ENCODE measurements at regions not wholly inside any gene's neighbourhood (a gene's known extent, or its start where the extent isn't known, plus 50 kb on each side); places are given as distances from the start of the nearest gene placed in this dataset.

GRCh38 chr16:9447699-9448098, 356.3 kb downstream of the HAPSTR1 start:
- peaks cover 0 to 2% of the 10 kb centered on the region in 2 experiments for H3K9me3 ChIP-seq (ENCODE audit: control insufficient read depth in 2 of 2, low read length in 2 of 2)
- H3K4me1 Mint-ChIP-seq, result no peaks in the 10 kb centered on the region

GRCh38 chr16:9449597-9449996, 358.2 kb downstream of the HAPSTR1 start:
- Mint-ChIP-seq H3K27ac (no peak overlapping the region), H3K4me3 (no peak overlapping the region), H3K4me1 (no peaks in the 10 kb centered on the region), H3K9me3 (peaks cover 2 to 33% (median 10%) of the 10 kb centered on the region in 7 donors), H3K27me3 (no peaks in the 10 kb centered on the region), H3K36me3 (no peaks in the 10 kb centered on the region)
- H3K4me1 ChIP-seq (ENCODE audit: control insufficient read depth, insufficient read depth, low read length, poor library complexity, severe bottlenecking), result no peaks in the 10 kb centered on the region
- ATAC-seq (ENCODE audit: low read depth in 2 of 2) (no peak), DNase-seq (no peak)
- H3K27ac ChIP-seq (ENCODE audit: insufficient read depth, low read length, poor library complexity, severe bottlenecking), result no peak overlapping the region
- H3K4me3 ChIP-seq (ENCODE audit: low read depth, low read length), result no peak overlapping the region
- H3K9me3 ChIP-seq (ENCODE audit: control insufficient read depth in 2 of 2, low read length in 2 of 2), result peaks cover 0 to 2% of the 10 kb centered on the region in 2 experiments
- H3K36me3 ChIP-seq (ENCODE audit: control insufficient read depth, insufficient read depth, low read length), result no peaks in the 10 kb centered on the region
- no peaks in the 10 kb centered on the region for H3K27me3 ChIP-seq (ENCODE audit: control insufficient read depth, insufficient read depth, low read length)

More at GRCh38 chr16:9447699-9448098, 356.3 kb downstream of the HAPSTR1 start:
- Histone ChIP-seq H3K4me1 (ENCODE audit: control insufficient read depth, insufficient read depth, low read length, poor library complexity, severe bottlenecking) (no peaks in the 10 kb centered on the region), H3K4me3 (ENCODE audit: low read depth, low read length) (no peak overlapping the region), H3K36me3 (ENCODE audit: control insufficient read depth, insufficient read depth, low read length) (no peaks in the 10 kb centered on the region), H3K27me3 (ENCODE audit: control insufficient read depth, insufficient read depth, low read length) (no peaks in the 10 kb centered on the region), H3K27ac (ENCODE audit: insufficient read depth, low read length, poor library complexity, severe bottlenecking) (no peak overlapping the region)
- no peak overlapping the region for H3K4me3 Mint-ChIP-seq
- no peak for ATAC-seq (ENCODE audit: low read depth in 2 of 2)
- no peak overlapping the region for H3K27ac Mint-ChIP-seq
- H3K27me3 Mint-ChIP-seq, result no peaks in the 10 kb centered on the region
- H3K36me3 Mint-ChIP-seq, result no peaks in the 10 kb centered on the region
- DNase-seq, result no peak
- peaks cover 0 to 22% (median 8%) of the 10 kb centered on the region in 7 donors for H3K9me3 Mint-ChIP-seq

DNA sequence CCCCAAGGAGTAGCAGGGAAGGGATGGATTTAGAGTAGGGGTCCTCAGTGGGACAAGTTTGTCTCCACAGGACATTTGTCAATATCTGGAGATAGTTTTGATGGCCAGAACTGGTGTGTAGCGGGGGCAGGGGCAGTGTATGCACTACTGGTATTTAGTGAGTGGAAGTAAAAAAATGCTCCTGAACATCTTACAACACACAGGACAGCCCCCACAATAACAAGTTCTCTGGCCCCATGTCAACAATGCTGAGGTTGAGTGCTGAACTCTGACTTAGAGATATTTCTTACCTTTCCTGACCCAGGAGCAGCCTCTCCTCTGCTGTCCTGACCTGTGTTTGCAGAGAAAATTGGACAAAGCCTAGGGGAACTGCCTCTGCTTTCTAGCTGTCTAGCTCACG, 365.8 kb downstream of the HAPSTR1 start:
- H3K4me3 ChIP-seq (ENCODE audit: low read depth, low read length), result no peak overlapping the region
- no peak overlapping the region for H3K27ac ChIP-seq (ENCODE audit: insufficient read depth, low read length, poor library complexity, severe bottlenecking)
- DNase-seq (no peak), ATAC-seq (ENCODE audit: low read depth in 2 of 2) (no peak)
- no peaks in the 10 kb centered on the region for H3K36me3 Mint-ChIP-seq
- no peaks in the 10 kb centered on the region for H3K4me1 ChIP-seq (ENCODE audit: control insufficient read depth, insufficient read depth, low read length, poor library complexity, severe bottlenecking)
- no peaks in the 10 kb centered on the region for H3K27me3 ChIP-seq (ENCODE audit: control insufficient read depth, insufficient read depth, low read length)
- no peak overlapping the region for H3K4me3 Mint-ChIP-seq
- no peaks in the 10 kb centered on the region for H3K9me3 ChIP-seq (ENCODE audit: control insufficient read depth in 2 of 2, low read length in 2 of 2)
- no peaks in the 10 kb centered on the region for H3K36me3 ChIP-seq (ENCODE audit: control insufficient read depth, insufficient read depth, low read length)
- no peaks in the 10 kb centered on the region for H3K27me3 Mint-ChIP-seq
- no peak overlapping the region for H3K27ac Mint-ChIP-seq
- H3K9me3 Mint-ChIP-seq, result peaks cover 0 to 21% (median 5%) of the 10 kb centered on the region in 7 donors
- no peaks in the 10 kb centered on the region for H3K4me1 Mint-ChIP-seq

DNA sequence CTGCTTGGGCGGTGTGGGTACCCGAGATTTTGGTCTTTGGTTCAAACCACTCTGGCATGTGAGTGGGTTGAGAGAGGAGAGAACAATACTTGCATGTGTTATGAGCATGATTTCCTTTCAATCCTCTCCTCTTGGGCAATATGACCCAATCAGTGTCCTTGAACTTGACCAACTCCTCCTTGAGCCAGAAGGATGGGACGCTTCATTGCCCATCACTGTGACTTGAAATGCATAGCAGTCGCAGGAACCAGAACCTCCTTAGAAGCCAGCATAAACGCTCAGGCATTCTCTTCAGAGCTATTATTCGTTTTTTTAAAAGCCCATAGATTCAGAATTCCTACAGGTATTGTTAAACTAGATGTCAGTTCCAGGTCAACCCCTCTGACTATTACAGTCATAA, 367.4 kb downstream of the HAPSTR1 start:
- no peak for ATAC-seq (ENCODE audit: low read depth in 2 of 2)
- Histone ChIP-seq H3K9me3 (ENCODE audit: control insufficient read depth in 2 of 2, low read length in 2 of 2) (no peaks in the 10 kb centered on the region), H3K27ac (ENCODE audit: insufficient read depth, low read length, poor library complexity, severe bottlenecking) (no peak overlapping the region), H3K4me3 (ENCODE audit: low read depth, low read length) (no peak overlapping the region), H3K36me3 (ENCODE audit: control insufficient read depth, insufficient read depth, low read length) (no peaks in the 10 kb centered on the region), H3K4me1 (ENCODE audit: control insufficient read depth, insufficient read depth, low read length, poor library complexity, severe bottlenecking) (no peaks in the 10 kb centered on the region), H3K27me3 (ENCODE audit: control insufficient read depth, insufficient read depth, low read length) (no peaks in the 10 kb centered on the region)
- H3K4me1 Mint-ChIP-seq, result no peaks in the 10 kb centered on the region
- no peak overlapping the region for H3K4me3 Mint-ChIP-seq
- H3K36me3 Mint-ChIP-seq, result no peaks in the 10 kb centered on the region
- H3K9me3 Mint-ChIP-seq, result peaks cover 0 to 17% (median 4%) of the 10 kb centered on the region in 7 donors
- H3K27me3 Mint-ChIP-seq, result no peaks in the 10 kb centered on the region
- DNase-seq, result no peak
- no peak overlapping the region for H3K27ac Mint-ChIP-seq

DNA sequence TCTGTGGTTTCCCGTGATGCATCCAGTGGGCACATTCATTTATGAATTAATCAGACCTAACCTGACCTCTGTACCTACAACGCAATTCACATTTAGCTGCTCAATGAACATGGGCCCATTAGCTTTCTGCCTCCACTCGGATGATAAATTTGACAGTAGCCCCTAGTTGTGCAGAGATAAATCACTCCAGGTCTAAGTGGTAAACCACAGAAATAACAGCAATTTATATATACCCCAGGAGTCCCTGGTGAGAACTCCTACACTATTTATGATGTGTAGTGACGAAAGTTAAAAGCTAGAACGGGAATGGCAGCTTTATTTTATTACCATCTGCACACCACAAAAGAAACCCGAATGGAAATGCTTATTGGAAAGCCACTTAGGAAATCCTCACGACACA, 371.5 kb downstream of the HAPSTR1 start:
- DNase-seq, result no peak
- Mint-ChIP-seq H3K4me1 (no peaks in the 10 kb centered on the region), H3K9me3 (peaks cover 0 to 2% (median 0%) of the 10 kb centered on the region in 7 donors), H3K4me3 (no peak overlapping the region), H3K36me3 (no peaks in the 10 kb centered on the region), H3K27me3 (no peaks in the 10 kb centered on the region), H3K27ac (no peak overlapping the region)
- Histone ChIP-seq H3K4me3 (ENCODE audit: low read depth, low read length) (no peak overlapping the region), H3K4me1 (ENCODE audit: control insufficient read depth, insufficient read depth, low read length, poor library complexity, severe bottlenecking) (no peaks in the 10 kb centered on the region), H3K27ac (ENCODE audit: insufficient read depth, low read length, poor library complexity, severe bottlenecking) (no peak overlapping the region), H3K9me3 (ENCODE audit: control insufficient read depth in 2 of 2, low read length in 2 of 2) (no peaks in the 10 kb centered on the region), H3K36me3 (ENCODE audit: control insufficient read depth, insufficient read depth, low read length) (no peaks in the 10 kb centered on the region), H3K27me3 (ENCODE audit: control insufficient read depth, insufficient read depth, low read length) (no peaks in the 10 kb centered on the region)
- ATAC-seq (ENCODE audit: low read depth in 2 of 2), result no peak

- Histone ChIP-seq H3K27ac (ENCODE audit: insufficient read depth, low read length, poor library complexity, severe bottlenecking) (no peak overlapping the region), H3K36me3 (ENCODE audit: control insufficient read depth, insufficient read depth, low read length) (no peaks in the 10 kb centered on the region), H3K9me3 (ENCODE audit: control insufficient read depth in 2 of 2, low read length in 2 of 2) (no peaks in the 10 kb centered on the region), H3K4me1 (ENCODE audit: control insufficient read depth, insufficient read depth, low read length, poor library complexity, severe bottlenecking) (no peaks in the 10 kb centered on the region), H3K4me3 (ENCODE audit: low read depth, low read length) (no peak overlapping the region), H3K27me3 (ENCODE audit: control insufficient read depth, insufficient read depth, low read length) (no peaks in the 10 kb centered on the region)
- Mint-ChIP-seq H3K27ac (no peak overlapping the region), H3K9me3 (peaks cover 0 to 2% (median 0%) of the 10 kb centered on the region in 7 donors), H3K4me3 (no peak overlapping the region), H3K27me3 (no peaks in the 10 kb centered on the region), H3K36me3 (no peaks in the 10 kb centered on the region), H3K4me1 (no peaks in the 10 kb centered on the region)
- no peak for ATAC-seq (ENCODE audit: low read depth in 2 of 2)
- DNase-seq, result no peak
Observed at GRCh38 chr16:9463461-9463860, 372.0 kb downstream of the HAPSTR1 start.

- Mint-ChIP-seq H3K4me1 (no peaks in the 10 kb centered on the region), H3K36me3 (no peaks in the 10 kb centered on the region), H3K27ac (no peak overlapping the region), H3K27me3 (no peaks in the 10 kb centered on the region), H3K4me3 (no peak overlapping the region), H3K9me3 (peaks cover 0 to 8% (median 2%) of the 10 kb centered on the region in 7 donors)
- H3K4me3 ChIP-seq (ENCODE audit: low read depth, low read length), result no peak overlapping the region
- no peak overlapping the region for H3K27ac ChIP-seq (ENCODE audit: insufficient read depth, low read length, poor library complexity, severe bottlenecking)
- H3K27me3 ChIP-seq (ENCODE audit: control insufficient read depth, insufficient read depth, low read length), result no peaks in the 10 kb centered on the region
- H3K36me3 ChIP-seq (ENCODE audit: control insufficient read depth, insufficient read depth, low read length), result no peaks in the 10 kb centered on the region
- no peak for DNase-seq
- no peaks in the 10 kb centered on the region for H3K4me1 ChIP-seq (ENCODE audit: control insufficient read depth, insufficient read depth, low read length, poor library complexity, severe bottlenecking)
- ATAC-seq (ENCODE audit: low read depth in 2 of 2), result no peak
- no peaks in the 10 kb centered on the region for H3K9me3 ChIP-seq (ENCODE audit: control insufficient read depth in 2 of 2, low read length in 2 of 2)
Observed at GRCh38 chr16:9465161-9465560, 373.7 kb downstream of the HAPSTR1 start.

GRCh38 chr16:9469512-9469911, 378.1 kb downstream of the HAPSTR1 start:
- Mint-ChIP-seq H3K27ac (no peak overlapping the region), H3K36me3 (no peaks in the 10 kb centered on the region), H3K9me3 (peaks cover 0 to 8% (median 3%) of the 10 kb centered on the region in 7 donors), H3K4me1 (no peaks in the 10 kb centered on the region), H3K4me3 (no peak overlapping the region), H3K27me3 (no peaks in the 10 kb centered on the region)
- ATAC-seq (ENCODE audit: low read depth in 2 of 2) (no peak), DNase-seq (no peak)
- H3K36me3 ChIP-seq (ENCODE audit: control insufficient read depth, insufficient read depth, low read length), result no peaks in the 10 kb centered on the region
- no peaks in the 10 kb centered on the region for H3K9me3 ChIP-seq (ENCODE audit: control insufficient read depth in 2 of 2, low read length in 2 of 2)
- no peak overlapping the region for H3K4me3 ChIP-seq (ENCODE audit: low read depth, low read length)
- no peaks in the 10 kb centered on the region for H3K27me3 ChIP-seq (ENCODE audit: control insufficient read depth, insufficient read depth, low read length)
- H3K4me1 ChIP-seq (ENCODE audit: control insufficient read depth, insufficient read depth, low read length, poor library complexity, severe bottlenecking), result no peaks in the 10 kb centered on the region
- H3K27ac ChIP-seq (ENCODE audit: insufficient read depth, low read length, poor library complexity, severe bottlenecking), result no peak overlapping the region
